BJ (cell line): ENCODE measurements at regions not wholly inside any gene's neighbourhood (a gene's known extent, or its start where the extent isn't known, plus 50 kb on each side); places are given as distances from the start of the nearest gene placed in this dataset.

Experiments
- CTCF ChIA-PET: fragments of 350-600 bp; formaldehyde crosslinking; extraction: SDS; loops from one replicate; lab custom pipeline; 2021; ENCODE audit warnings: antibody characterized with exemption, inconsistent platforms; lab: Yijun Ruan, JAX
- POLR2A ChIA-PET: fragments of 300-600 bp; sonication (Branson Sonifier 250); formaldehyde crosslinking; extraction: SDS; loops from one replicate; lab custom pipeline; 2021; ENCODE audit warnings: antibody characterized with exemption; lab: Charles Lee
- DNase-seq: peaks from one replicate; pipeline ENCODE4 v3.0.0-alpha.2; 2011; ENCODE audit warnings: low read depth
- H3K27me3 ChIP-seq: 2 replicates; pipeline ENCODE4 v1.6.0; 2011; ENCODE audit warnings: low read length; ENCODE audit not compliant: control insufficient read depth, insufficient read depth
- H3K36me3 ChIP-seq: 2 replicates; pipeline ENCODE4 v1.5.1; 2011; ENCODE audit warnings: low read length; ENCODE audit not compliant: control insufficient read depth, insufficient read depth
- H3K4me3 ChIP-seq: 2 replicates; pipeline ENCODE4 v1.5.1; 2011; ENCODE audit warnings: low read depth, mild to moderate bottlenecking, control low read depth, low read length
- TF ChIP-seq, protein P1 (sequence below): IDR thresholded peaks from 2 replicates; pipeline ENCODE4 v1.5.1; 2011; ENCODE audit warnings: low read depth, mild to moderate bottlenecking, control low read depth, inconsistent platforms, low read length, moderate library complexity; ENCODE audit not compliant: insufficient read depth

DNA sequence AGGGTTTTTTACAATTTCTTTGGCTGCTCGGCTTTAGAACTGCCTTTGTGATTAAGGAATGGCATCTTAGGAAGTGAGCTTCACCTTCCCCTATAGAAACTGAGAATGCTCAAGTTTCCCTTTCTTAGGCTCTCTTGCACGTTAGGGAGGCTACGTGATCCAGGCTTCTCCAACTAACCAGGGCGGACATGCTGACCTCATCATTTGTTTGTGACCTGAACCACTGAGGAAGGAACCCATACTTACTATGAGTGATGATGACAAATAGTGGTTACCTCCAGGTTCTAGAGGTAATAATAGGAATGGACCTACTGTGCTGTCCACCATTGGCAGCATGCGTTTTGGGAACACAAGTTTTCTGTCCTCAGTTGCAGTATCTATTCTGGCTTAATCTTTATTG is 645.8 kb downstream of the C6orf118 start:
- Histone ChIP-seq H3K4me3 (no peak overlapping the region), H3K36me3 (no peaks in the 10 kb centered on the region), H3K27me3 (no peaks in the 10 kb centered on the region)
- CTCF ChIA-PET = no interaction called here
- TF ChIP-seq, protein P1, sequence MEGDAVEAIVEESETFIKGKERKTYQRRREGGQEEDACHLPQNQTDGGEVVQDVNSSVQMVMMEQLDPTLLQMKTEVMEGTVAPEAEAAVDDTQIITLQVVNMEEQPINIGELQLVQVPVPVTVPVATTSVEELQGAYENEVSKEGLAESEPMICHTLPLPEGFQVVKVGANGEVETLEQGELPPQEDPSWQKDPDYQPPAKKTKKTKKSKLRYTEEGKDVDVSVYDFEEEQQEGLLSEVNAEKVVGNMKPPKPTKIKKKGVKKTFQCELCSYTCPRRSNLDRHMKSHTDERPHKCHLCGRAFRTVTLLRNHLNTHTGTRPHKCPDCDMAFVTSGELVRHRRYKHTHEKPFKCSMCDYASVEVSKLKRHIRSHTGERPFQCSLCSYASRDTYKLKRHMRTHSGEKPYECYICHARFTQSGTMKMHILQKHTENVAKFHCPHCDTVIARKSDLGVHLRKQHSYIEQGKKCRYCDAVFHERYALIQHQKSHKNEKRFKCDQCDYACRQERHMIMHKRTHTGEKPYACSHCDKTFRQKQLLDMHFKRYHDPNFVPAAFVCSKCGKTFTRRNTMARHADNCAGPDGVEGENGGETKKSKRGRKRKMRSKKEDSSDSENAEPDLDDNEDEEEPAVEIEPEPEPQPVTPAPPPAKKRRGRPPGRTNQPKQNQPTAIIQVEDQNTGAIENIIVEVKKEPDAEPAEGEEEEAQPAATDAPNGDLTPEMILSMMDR = no peak
- no peak for DNase-seq
- POLR2A ChIA-PET = no interaction called here

DNA sequence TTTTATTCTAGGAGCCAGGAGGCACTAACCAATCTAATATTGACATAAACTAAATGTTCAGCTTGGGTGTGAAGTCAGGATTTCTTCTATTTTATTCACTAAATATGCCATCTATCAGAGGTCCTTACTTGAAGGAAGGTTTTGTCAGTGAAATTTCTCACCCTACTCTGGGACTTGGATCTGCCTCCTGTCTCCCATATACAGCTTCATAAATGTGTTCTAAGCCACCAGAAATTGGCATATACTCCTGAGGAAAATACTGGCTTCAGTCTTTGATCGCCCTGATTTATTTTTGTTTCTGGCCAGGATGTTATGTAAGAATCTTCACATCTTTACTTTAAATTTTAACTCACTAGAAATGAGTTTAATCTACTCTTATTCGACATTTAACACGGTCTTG is 647.7 kb downstream of the C6orf118 start:
- ChIA-PET CTCF (no interaction called here), POLR2A (no interaction called here)
- DNase-seq = no peak
- Histone ChIP-seq H3K36me3 (no peaks in the 10 kb centered on the region), H3K4me3 (no peak overlapping the region), H3K27me3 (no peaks in the 10 kb centered on the region)
- TF ChIP-seq, protein P1 = no peak

DNA sequence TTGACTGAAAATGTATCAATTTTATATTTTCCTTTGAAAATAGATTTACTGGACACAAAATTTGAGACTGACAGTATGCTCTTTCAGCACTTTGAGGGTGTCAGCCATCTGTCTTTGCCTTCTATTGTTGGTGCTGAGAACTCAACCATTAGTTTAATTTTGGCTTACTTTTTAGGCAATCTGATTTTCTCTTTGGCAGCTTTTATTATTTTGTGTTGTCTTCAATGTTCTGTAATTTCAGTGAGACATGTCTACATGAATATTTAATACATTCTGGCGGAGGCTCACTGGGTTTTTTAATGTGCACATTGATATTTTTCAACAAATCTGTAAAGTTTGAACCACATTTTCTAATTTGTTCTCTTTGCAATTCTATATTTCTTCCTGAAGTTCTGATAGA is 648.6 kb downstream of the C6orf118 start:
- no peak for DNase-seq
- Histone ChIP-seq H3K36me3 (no peaks in the 10 kb centered on the region), H3K27me3 (no peaks in the 10 kb centered on the region), H3K4me3 (no peak overlapping the region)
- CTCF ChIA-PET = no interaction called here
- POLR2A ChIA-PET = no interaction called here
- TF ChIP-seq, protein P1 = no peak

DNA sequence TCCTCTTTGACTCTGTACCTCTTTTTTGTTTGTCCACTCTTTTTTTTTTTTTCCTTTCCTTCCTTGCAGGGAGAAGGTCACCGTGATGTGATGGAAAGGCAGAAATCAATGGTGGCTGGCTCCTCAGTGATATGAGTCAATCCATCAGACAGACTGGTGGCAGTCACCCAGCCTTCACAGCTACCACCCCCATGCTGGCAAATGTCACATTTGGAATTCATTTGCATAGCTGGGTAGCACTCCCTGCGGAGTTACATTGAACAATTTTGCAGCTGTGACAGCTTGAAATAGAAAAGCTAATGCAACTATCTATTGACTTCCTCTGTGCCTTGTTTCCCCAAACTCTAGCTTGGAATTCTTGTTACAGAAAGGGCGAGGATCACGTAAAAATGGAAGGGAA is 668.4 kb downstream of the C6orf118 start:
- H3K36me3 ChIP-seq = no peaks in the 10 kb centered on the region
- no peak for DNase-seq
- H3K27me3 ChIP-seq = no peaks in the 10 kb centered on the region
- TF ChIP-seq, protein P1 = no peak
- ChIA-PET POLR2A (no interaction called here), CTCF (no interaction called here)
- H3K4me3 ChIP-seq = no peak overlapping the region

DNA sequence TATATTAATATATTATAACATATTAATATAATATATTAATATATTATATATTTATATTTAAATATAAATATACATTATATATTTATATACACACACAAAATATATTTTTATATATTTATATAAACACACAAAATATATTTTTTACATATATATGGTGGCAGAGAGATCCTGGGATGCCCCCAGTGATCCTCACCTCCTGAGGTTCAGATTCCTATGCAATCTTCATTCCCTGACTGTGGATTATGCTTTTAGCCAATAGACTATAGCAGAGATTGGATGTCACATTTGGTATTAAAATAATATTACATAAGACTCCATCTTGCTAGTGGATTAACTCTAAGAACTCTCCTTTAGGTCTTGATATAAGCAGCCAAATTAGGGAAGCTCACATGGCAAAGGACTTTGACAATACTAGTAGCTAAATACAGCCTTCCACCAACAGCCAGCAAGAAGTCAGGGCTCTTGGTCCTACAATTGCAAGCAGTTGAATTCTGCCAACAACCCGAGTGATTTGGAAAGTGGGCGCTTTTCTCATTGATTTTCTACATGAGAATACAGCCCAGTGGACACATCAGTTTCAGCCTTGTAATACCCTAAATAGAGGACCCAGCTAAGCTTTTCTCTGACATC is 681.0 kb downstream of the C6orf118 start:
- ChIA-PET CTCF (interaction anchor here (0.6 kb wide), 1 partner anchor 126 kb away, joined by 6 read pairs; no protein-coding TSS in a partner anchor), POLR2A (no interaction called here)
- H3K27me3 ChIP-seq = no peaks in the 10 kb centered on the region
- DNase-seq = no peak
- TF ChIP-seq, protein P1 = no peak
- H3K4me3 ChIP-seq = no peak overlapping the region
- H3K36me3 ChIP-seq = no peaks in the 10 kb centered on the region
